PFSK-1 (cell line): ENCODE measurements at regions not wholly inside any gene's neighbourhood (a gene's known extent, or its start where the extent isn't known, plus 50 kb on each side); places are given as distances from the start of the nearest gene placed in this dataset.

Source experiments
- FOXP2 ChIP-seq: optimal IDR thresholded peaks from 2 replicates; pipeline ENCODE3; 2011; ENCODE audit warnings: borderline replicate concordance, control low read depth, inconsistent platforms; ENCODE audit not compliant: insufficient read depth; ENCODE audit errors: extremely low read length, extremely low read depth
- POLR2AphosphoS5 ChIP-seq: IDR thresholded peaks from 2 replicates; pipeline ENCODE4 v1.6.1; 2012; ENCODE audit warnings: low read depth, mild to moderate bottlenecking, control low read depth, low read length, moderate library complexity
- SIN3A ChIP-seq: IDR thresholded peaks from 2 replicates; pipeline ENCODE4 v1.6.1; 2012; ENCODE audit warnings: mild to moderate bottlenecking, low read length, moderate library complexity, borderline replicate concordance; ENCODE audit not compliant: insufficient read depth
- TAF1 ChIP-seq: IDR thresholded peaks from 2 replicates; pipeline ENCODE4 v1.6.1; 2012; ENCODE audit warnings: low read length, control low read depth, borderline replicate concordance; ENCODE audit not compliant: insufficient read depth
- TF ChIP-seq, protein P1 (sequence below), 2 experiments: IDR thresholded peaks; 2 replicates each; pipeline versions ENCODE4 v1.6.1 to v1.8.0; 2011 to 2012; ENCODE audit warnings: low read depth in 2 of 2, low read length in 2 of 2, control low read depth in 1 of 2, inconsistent platforms in 1 of 2, mild to moderate bottlenecking in 1 of 2, moderate library complexity in 1 of 2; ENCODE audit not compliant: insufficient read depth in 1 of 2

- TF ChIP-seq TAF1 = no peak
- TF ChIP-seq, protein P1, sequence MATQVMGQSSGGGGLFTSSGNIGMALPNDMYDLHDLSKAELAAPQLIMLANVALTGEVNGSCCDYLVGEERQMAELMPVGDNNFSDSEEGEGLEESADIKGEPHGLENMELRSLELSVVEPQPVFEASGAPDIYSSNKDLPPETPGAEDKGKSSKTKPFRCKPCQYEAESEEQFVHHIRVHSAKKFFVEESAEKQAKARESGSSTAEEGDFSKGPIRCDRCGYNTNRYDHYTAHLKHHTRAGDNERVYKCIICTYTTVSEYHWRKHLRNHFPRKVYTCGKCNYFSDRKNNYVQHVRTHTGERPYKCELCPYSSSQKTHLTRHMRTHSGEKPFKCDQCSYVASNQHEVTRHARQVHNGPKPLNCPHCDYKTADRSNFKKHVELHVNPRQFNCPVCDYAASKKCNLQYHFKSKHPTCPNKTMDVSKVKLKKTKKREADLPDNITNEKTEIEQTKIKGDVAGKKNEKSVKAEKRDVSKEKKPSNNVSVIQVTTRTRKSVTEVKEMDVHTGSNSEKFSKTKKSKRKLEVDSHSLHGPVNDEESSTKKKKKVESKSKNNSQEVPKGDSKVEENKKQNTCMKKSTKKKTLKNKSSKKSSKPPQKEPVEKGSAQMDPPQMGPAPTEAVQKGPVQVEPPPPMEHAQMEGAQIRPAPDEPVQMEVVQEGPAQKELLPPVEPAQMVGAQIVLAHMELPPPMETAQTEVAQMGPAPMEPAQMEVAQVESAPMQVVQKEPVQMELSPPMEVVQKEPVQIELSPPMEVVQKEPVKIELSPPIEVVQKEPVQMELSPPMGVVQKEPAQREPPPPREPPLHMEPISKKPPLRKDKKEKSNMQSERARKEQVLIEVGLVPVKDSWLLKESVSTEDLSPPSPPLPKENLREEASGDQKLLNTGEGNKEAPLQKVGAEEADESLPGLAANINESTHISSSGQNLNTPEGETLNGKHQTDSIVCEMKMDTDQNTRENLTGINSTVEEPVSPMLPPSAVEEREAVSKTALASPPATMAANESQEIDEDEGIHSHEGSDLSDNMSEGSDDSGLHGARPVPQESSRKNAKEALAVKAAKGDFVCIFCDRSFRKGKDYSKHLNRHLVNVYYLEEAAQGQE (IDR thresholded peaks at IDR 0.05; ENCODE audit: insufficient read depth in 1 of 2, low read depth in 2 of 2, low read length in 2 of 2) = no peak
- no peak for TF ChIP-seq POLR2AphosphoS5
- TF ChIP-seq SIN3A = no peak
- no peak for TF ChIP-seq FOXP2
Measured at GRCh38 chr5:36392818-36393217, 91.1 kb upstream of the RANBP3L start.

DNA sequence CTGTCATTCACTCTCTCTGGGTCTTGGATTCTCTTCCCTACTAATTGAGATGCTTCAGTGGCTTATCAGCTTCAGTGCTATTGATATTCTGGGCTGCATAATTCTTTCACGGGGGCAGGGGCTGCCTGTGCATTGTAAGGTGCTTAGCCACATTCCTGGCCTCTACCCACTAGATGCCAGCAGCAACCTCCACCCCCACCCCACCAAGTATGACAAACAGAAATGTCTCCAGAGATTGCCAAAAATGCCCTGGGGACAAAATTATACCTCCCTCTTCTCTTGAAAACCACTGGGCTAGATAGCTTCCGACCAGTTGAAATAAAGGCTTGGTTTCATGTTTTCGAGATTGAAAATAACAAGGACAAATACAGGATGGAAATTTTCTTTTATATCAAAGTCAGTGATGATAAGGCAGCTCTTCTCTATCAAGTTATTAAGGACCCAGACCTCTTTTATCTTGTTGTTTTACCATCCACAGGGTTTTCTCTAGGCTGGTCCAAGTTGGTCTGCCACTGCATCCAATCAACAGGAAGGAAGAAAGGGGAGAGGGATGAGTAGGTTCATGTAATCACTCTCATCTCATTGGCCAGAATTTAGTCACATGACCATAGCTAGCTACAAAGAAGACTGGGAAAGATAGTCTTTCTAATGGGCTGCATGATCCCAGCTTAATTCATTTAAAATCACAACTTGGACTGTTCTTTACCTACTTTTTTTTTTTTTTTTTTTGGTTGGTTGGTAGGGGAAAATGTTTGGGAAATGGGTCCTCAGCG is 92.1 kb upstream of the RANBP3L start:
- no peak for TF ChIP-seq SIN3A
- TF ChIP-seq FOXP2 = no peak
- TF ChIP-seq, protein P1 (IDR thresholded peaks at IDR 0.05; ENCODE audit: insufficient read depth in 1 of 2, low read depth in 2 of 2, low read length in 2 of 2) = no peak
- no peak for TF ChIP-seq POLR2AphosphoS5
- TF ChIP-seq TAF1 = no peak

- no peak for TF ChIP-seq POLR2AphosphoS5
- TF ChIP-seq, protein P1 (IDR thresholded peaks at IDR 0.05; ENCODE audit: insufficient read depth in 1 of 2, low read depth in 2 of 2, low read length in 2 of 2) = no peak
- TF ChIP-seq SIN3A = no peak
- no peak for TF ChIP-seq FOXP2
- TF ChIP-seq TAF1 = no peak
Measured at GRCh38 chr5:36395260-36395659, 93.6 kb upstream of the RANBP3L start.

- TF ChIP-seq, protein P1 (IDR thresholded peaks at IDR 0.05; ENCODE audit: insufficient read depth in 1 of 2, low read depth in 2 of 2, low read length in 2 of 2) = no peak
- TF ChIP-seq TAF1 (no peak), POLR2AphosphoS5 (no peak), FOXP2 (no peak), SIN3A (no peak)
Measured at GRCh38 chr5:36396640-36397039, 94.9 kb upstream of the RANBP3L start.
